Trophoblast cell (in vitro differentiated cells and primary cell): ENCODE measurements at regions not wholly inside any gene's neighbourhood (a gene's known extent, or its start where the extent isn't known, plus 50 kb on each side); places are given as distances from the start of the nearest gene placed in this dataset.

Source experiments
- DNase-seq, 2 donors: peaks; one replicate each; pipeline ENCODE4 v3.0.0-alpha.2; 2016
- H2AFZ ChIP-seq: 2 replicates; pipeline ENCODE4 v1.6.1; 2013; ENCODE audit warnings: low read length, moderate library complexity, mild to moderate bottlenecking; ENCODE audit not compliant: insufficient read depth, poor library complexity
- H2AK5ac ChIP-seq: 2 replicates; pipeline ENCODE4 v1.6.1; 2013; ENCODE audit warnings: mild to moderate bottlenecking, low read length
- H2BK120ac ChIP-seq: 2 replicates; pipeline ENCODE4 v1.6.1; 2013; ENCODE audit warnings: low read length, mild to moderate bottlenecking, moderate library complexity; ENCODE audit not compliant: insufficient read depth, poor library complexity
- H2BK12ac ChIP-seq: 2 replicates; pipeline ENCODE4 v1.6.1; 2013; ENCODE audit warnings: mild to moderate bottlenecking, low read length, moderate library complexity
- H2BK5ac ChIP-seq: 2 replicates; pipeline ENCODE4 v1.6.1; 2013; ENCODE audit warnings: low read length, low read depth, moderate library complexity, mild to moderate bottlenecking; ENCODE audit not compliant: poor library complexity
- H3K14ac ChIP-seq: 2 replicates; pipeline ENCODE4 v1.6.1; 2013; ENCODE audit warnings: mild to moderate bottlenecking, low read length
- H3K18ac ChIP-seq: 2 replicates; pipeline ENCODE4 v1.6.1; 2013; ENCODE audit warnings: mild to moderate bottlenecking, low read length
- H3K23ac ChIP-seq: 2 replicates; pipeline ENCODE4 v1.6.1; 2013; ENCODE audit warnings: low read length
- H3K27ac ChIP-seq: 2 replicates; pipeline ENCODE4 v1.5.1; 2013; ENCODE audit warnings: low read depth, mild to moderate bottlenecking, inconsistent platforms, low read length, moderate library complexity
- H3K27me3 ChIP-seq: 2 replicates; pipeline ENCODE4 v1.6.1; 2013; ENCODE audit warnings: inconsistent platforms, mild to moderate bottlenecking, low read length, moderate library complexity; ENCODE audit not compliant: insufficient read depth
- H3K36me3 ChIP-seq, 2 experiments: 1 replicate in 1 of 2; 2 replicates in 1 of 2; pipeline ENCODE4 v1.6.1; 2013; ENCODE audit warnings: low read length in 2 of 2, mild to moderate bottlenecking in 2 of 2, moderate library complexity in 1 of 2; ENCODE audit not compliant: insufficient read depth in 2 of 2, control insufficient read depth in 1 of 2
- H3K4ac ChIP-seq: 2 replicates; pipeline ENCODE4 v1.6.1; 2013; ENCODE audit warnings: low read depth, mild to moderate bottlenecking, low read length, moderate library complexity
- H3K4me1 ChIP-seq, 2 experiments: 1 replicate in 1 of 2; 2 replicates in 1 of 2; pipeline ENCODE4 v1.6.1; 2013; ENCODE audit warnings: low read length in 2 of 2, mild to moderate bottlenecking in 2 of 2, moderate library complexity in 1 of 2; ENCODE audit not compliant: insufficient read depth in 2 of 2, control insufficient read depth in 1 of 2
- H3K4me2 ChIP-seq: 2 replicates; pipeline ENCODE4 v1.6.1; 2013; ENCODE audit warnings: inconsistent platforms, mild to moderate bottlenecking, low read length, moderate library complexity
- H3K4me3 ChIP-seq: 2 replicates; pipeline ENCODE4 v1.5.1; 2013; ENCODE audit warnings: mild to moderate bottlenecking, low read depth, low read length, inconsistent platforms
- H3K79me1 ChIP-seq: one replicate; pipeline ENCODE4 v1.6.1; 2013; ENCODE audit warnings: low read length
- H3K79me2 ChIP-seq: 2 replicates; pipeline ENCODE4 v1.6.1; 2013; ENCODE audit warnings: low read length, mild to moderate bottlenecking; ENCODE audit not compliant: control insufficient read depth, insufficient read depth, poor library complexity
- H3K9ac ChIP-seq: 2 replicates; pipeline ENCODE4 v1.6.1; 2013; ENCODE audit warnings: mild to moderate bottlenecking, low read length
- H3K9me3 ChIP-seq: 2 replicates; pipeline ENCODE4 v1.6.1; 2013; ENCODE audit warnings: low read depth, mild to moderate bottlenecking, control low read depth, inconsistent platforms, low read length; ENCODE audit not compliant: insufficient read depth
- H4K12ac ChIP-seq: 2 replicates; pipeline ENCODE4 v1.6.1; 2013; ENCODE audit warnings: low read depth, mild to moderate bottlenecking, low read length, moderate library complexity
- H4K8ac ChIP-seq: 2 replicates; pipeline ENCODE4 v1.6.1; 2013; ENCODE audit warnings: low read depth, mild to moderate bottlenecking, low read length, moderate library complexity
- H4K91ac ChIP-seq: one replicate; pipeline ENCODE4 v1.6.1; 2013; ENCODE audit warnings: low read depth, mild to moderate bottlenecking, low read length, moderate library complexity
- WGBS: extraction: QIAGEN DNeasy Blood & Tissue Kit; methylation state at CpG from one replicate; pipeline ENCODE4 v1.1.7; 2013; ENCODE audit warnings: missing lambda C conversion rate; ENCODE audit not compliant: insufficient read length, insufficient coverage; ENCODE audit errors: extremely low coverage; 5-methylcytosine and 5-hydroxymethylcytosine counted together

- no peak for DNase-seq
- Histone ChIP-seq H2BK12ac (no peak overlapping the region), H3K4me1 (no peaks in the 10 kb centered on the region), H2AFZ (no peak overlapping the region), H3K4me3 (no peak overlapping the region), H3K4ac (no peak overlapping the region), H3K18ac (no peak overlapping the region), H3K4me2 (no peak overlapping the region), H3K79me1 (no peaks in the 10 kb centered on the region), H3K36me3 (no peaks in the 10 kb centered on the region), H3K27me3 (no peaks in the 10 kb centered on the region), H3K9ac (no peak overlapping the region), H3K14ac (no peak overlapping the region), H3K27ac (no peak overlapping the region), H3K9me3 (no peaks in the 10 kb centered on the region), H4K91ac (no peak overlapping the region), H4K8ac (no peak overlapping the region), H2AK5ac (no peak overlapping the region), H4K12ac (no peak overlapping the region), H3K79me2 (no peaks in the 10 kb centered on the region), H2BK120ac (no peak overlapping the region), H2BK5ac (no peak overlapping the region), H3K23ac (no peak overlapping the region)
- WGBS: no CpG with 5 or more reads among the region's 4 CpGs
Measured at GRCh38 chr14:56962444-56963080, 152.3 kb upstream of the OTX2 start.

- Histone ChIP-seq H4K8ac (no peak overlapping the region), H3K4me1 (no peaks in the 10 kb centered on the region), H3K27me3 (no peaks in the 10 kb centered on the region), H3K36me3 (no peaks in the 10 kb centered on the region), H2BK5ac (no peak overlapping the region), H3K4me3 (no peak overlapping the region), H3K79me1 (no peaks in the 10 kb centered on the region), H3K18ac (no peak overlapping the region), H4K12ac (no peak overlapping the region), H3K9me3 (no peaks in the 10 kb centered on the region), H3K79me2 (no peaks in the 10 kb centered on the region), H3K4me2 (no peak overlapping the region), H3K4ac (no peak overlapping the region), H3K23ac (no peak overlapping the region), H2AK5ac (no peak overlapping the region), H4K91ac (no peak overlapping the region), H3K9ac (no peak overlapping the region), H3K14ac (no peak overlapping the region), H2BK120ac (no peak overlapping the region), H3K27ac (no peak overlapping the region), H2AFZ (no peak overlapping the region), H2BK12ac (no peak overlapping the region)
- no peak for DNase-seq
Measured at GRCh38 chr14:56959869-56960268, 149.6 kb upstream of the OTX2 start.

- Histone ChIP-seq H2BK120ac (no peak overlapping the region), H3K4me2 (no peak overlapping the region), H4K12ac (no peak overlapping the region), H2AK5ac (no peak overlapping the region), H3K4ac (no peak overlapping the region), H3K79me2 (no peaks in the 10 kb centered on the region), H3K4me1 (no peaks in the 10 kb centered on the region), H3K14ac (no peak overlapping the region), H4K8ac (no peak overlapping the region), H2AFZ (no peak overlapping the region), H3K9me3 (no peaks in the 10 kb centered on the region), H2BK12ac (no peak overlapping the region), H3K36me3 (no peaks in the 10 kb centered on the region), H3K9ac (no peak overlapping the region), H4K91ac (no peak overlapping the region), H3K79me1 (no peaks in the 10 kb centered on the region), H3K27me3 (no peaks in the 10 kb centered on the region), H2BK5ac (no peak overlapping the region), H3K27ac (no peak overlapping the region), H3K23ac (no peak overlapping the region), H3K4me3 (no peak overlapping the region), H3K18ac (no peak overlapping the region)
- DNase-seq: peak in 1 of 2 donors; percentile 18
Measured at GRCh38 chr14:56959121-56959520, 148.8 kb upstream of the OTX2 start.

DNA sequence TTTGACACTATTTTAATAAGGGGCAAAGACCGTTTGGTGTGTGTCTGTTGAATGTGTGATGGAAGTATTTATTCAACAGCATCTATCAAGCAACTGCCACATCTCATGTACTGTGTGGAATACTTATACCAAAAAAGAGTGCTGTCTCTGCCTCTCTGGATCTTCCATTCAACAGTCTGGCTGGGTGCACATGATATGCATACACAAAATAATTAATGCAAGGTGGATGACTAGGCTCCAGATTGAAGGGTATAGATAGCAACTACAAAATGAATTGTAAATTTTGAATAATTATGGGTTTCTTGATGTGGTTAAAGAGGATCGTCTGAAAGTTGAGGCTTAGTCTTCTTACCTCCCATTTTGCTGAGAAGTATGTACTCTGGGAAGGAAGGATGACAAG is 145.9 kb upstream of the OTX2 start:
- H3K14ac ChIP-seq: no peak overlapping the region
- no peak for DNase-seq
- H3K27ac ChIP-seq: no peak overlapping the region
- H2AFZ ChIP-seq: no peak overlapping the region
- no peak overlapping the region for H3K23ac ChIP-seq
- H3K36me3 ChIP-seq: no peaks in the 10 kb centered on the region
- no peak overlapping the region for H4K12ac ChIP-seq
- H2BK120ac ChIP-seq: no peak overlapping the region
- no peaks in the 10 kb centered on the region for H3K79me1 ChIP-seq
- no CpG with 5 or more reads among the region's 2 CpGs for WGBS
- no peaks in the 10 kb centered on the region for H3K9me3 ChIP-seq
- no peaks in the 10 kb centered on the region for H3K27me3 ChIP-seq
- H3K9ac ChIP-seq: no peak overlapping the region
- no peak overlapping the region for H2BK5ac ChIP-seq
- H3K4me1 ChIP-seq: no peaks in the 10 kb centered on the region
- no peak overlapping the region for H2BK12ac ChIP-seq
- H3K18ac ChIP-seq: no peak overlapping the region
- no peak overlapping the region for H3K4me2 ChIP-seq
- H3K4ac ChIP-seq: no peak overlapping the region
- no peak overlapping the region for H2AK5ac ChIP-seq
- H4K91ac ChIP-seq: no peak overlapping the region
- no peak overlapping the region for H4K8ac ChIP-seq
- H3K4me3 ChIP-seq: no peak overlapping the region
- H3K79me2 ChIP-seq: no peaks in the 10 kb centered on the region
